ENCODE measurements at regions not wholly inside any gene's neighbourhood (a gene's known extent, or its start where the extent isn't known, plus 50 kb on each side); places are given as distances from the start of the nearest gene placed in this dataset.
"Not testable (repeated sequence)": the region's sequence is repeated elsewhere in the genome, so short reads cannot be mapped to it uniquely, and the experiment has no call there.

DNA sequence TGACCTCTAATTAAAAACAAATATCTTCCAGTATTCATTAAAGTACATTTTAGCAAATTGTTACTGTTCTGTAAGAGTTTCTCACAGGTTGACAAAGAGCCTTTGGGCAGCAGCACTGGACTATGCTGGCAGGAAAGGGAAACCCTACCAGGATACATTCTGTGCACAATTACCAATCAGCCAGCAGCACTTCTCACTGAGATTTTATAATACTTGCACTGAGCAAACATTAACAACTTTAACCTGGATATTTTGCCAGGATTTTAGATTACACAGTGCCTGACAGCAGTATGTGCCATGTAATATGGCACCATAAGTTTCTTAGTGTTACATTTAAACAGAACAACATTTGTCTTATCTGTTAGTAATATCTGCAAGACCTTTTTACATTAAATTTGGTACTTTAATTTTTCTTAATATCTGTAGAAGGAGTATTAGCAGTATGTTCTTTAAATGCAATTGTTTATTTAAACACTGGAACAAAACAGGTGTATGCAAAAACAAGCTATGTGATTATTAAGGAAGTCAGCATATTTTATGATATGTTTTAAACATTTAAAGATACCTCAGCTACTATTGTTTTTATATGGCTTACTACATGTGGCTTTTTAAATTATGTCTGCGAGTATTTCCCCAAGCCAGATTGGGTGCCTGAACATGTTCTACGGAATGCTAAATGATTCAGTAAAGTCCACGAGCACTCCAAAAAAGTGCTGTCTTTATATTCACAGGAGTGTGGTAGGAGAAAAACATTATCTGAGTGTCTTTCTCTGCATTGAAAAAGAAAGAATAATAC is 699.0 kb upstream of the LUZP2 start:
- Mint-ChIP-seq H3K4me1 (ENCODE audit: low read depth) (no peaks in the 10 kb centered on the region), H3K27ac (no peak overlapping the region), H3K36me3 (no peaks in the 10 kb centered on the region), H3K27me3 (no peaks in the 10 kb centered on the region), H3K4me3 (no peak overlapping the region), H3K9me3 (peaks cover 5% of the 10 kb centered on the region)
- POLR2A ChIA-PET: no interaction called here
- CTCF ChIA-PET: no interaction called here
- intact Hi-C loops (cut with micrococcal nuclease): no loop called here
- no peak for DNase-seq

- H3K4me3 Mint-ChIP-seq; CTCF ChIA-PET; H3K36me3 Mint-ChIP-seq; POLR2A ChIA-PET; H3K4me1 Mint-ChIP-seq (ENCODE audit: low read depth); H3K27ac Mint-ChIP-seq; H3K27me3 Mint-ChIP-seq; intact Hi-C loops (cut with micrococcal nuclease); DNase-seq: not testable (repeated sequence)
- peaks cover 14% of the 10 kb centered on the region for H3K9me3 Mint-ChIP-seq
Observed at GRCh38 chr11:23834306-23834705, 662.5 kb upstream of the LUZP2 start.

GRCh38 chr11:23836981-23837380 is 659.9 kb upstream of the LUZP2 start:
- H3K4me1 Mint-ChIP-seq (ENCODE audit: low read depth): no peaks in the 10 kb centered on the region
- peaks cover 12% of the 10 kb centered on the region for H3K9me3 Mint-ChIP-seq
- no peak for DNase-seq
- H3K36me3 Mint-ChIP-seq: no peaks in the 10 kb centered on the region
- no peak overlapping the region for H3K27ac Mint-ChIP-seq
- no peaks in the 10 kb centered on the region for H3K27me3 Mint-ChIP-seq
- POLR2A ChIA-PET: no interaction called here
- intact Hi-C loops (cut with micrococcal nuclease): no loop called here
- CTCF ChIA-PET: no interaction called here
- H3K4me3 Mint-ChIP-seq: no peak overlapping the region

DNA sequence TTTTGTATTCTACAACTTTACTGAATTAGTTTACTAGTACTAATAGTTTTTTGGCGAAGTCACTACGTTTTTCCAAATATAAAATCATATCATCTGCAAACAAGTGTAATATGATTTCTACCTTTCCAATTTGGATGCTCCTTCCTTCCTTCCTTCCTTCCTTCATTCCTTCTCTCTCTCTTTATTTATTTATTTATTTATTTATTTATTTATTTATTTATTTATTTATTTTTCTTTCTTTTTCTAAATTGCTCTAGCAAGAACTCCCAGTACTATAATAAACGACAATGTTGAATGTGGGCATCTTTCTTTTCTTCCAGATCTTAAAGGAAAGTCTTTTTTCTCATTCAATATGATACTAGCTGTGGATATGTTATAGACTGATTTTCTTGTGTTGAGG is 656.0 kb upstream of the LUZP2 start:
- H3K4me1 Mint-ChIP-seq (ENCODE audit: low read depth): no peaks in the 10 kb centered on the region
- intact Hi-C loops (cut with micrococcal nuclease): no loop called here
- H3K27me3 Mint-ChIP-seq: no peaks in the 10 kb centered on the region
- H3K4me3 Mint-ChIP-seq: no peak overlapping the region
- POLR2A ChIA-PET: no interaction called here
- no peak for DNase-seq
- no peaks in the 10 kb centered on the region for H3K36me3 Mint-ChIP-seq
- H3K9me3 Mint-ChIP-seq: peaks cover 11% of the 10 kb centered on the region
- no peak overlapping the region for H3K27ac Mint-ChIP-seq
- CTCF ChIA-PET: no interaction called here

DNA sequence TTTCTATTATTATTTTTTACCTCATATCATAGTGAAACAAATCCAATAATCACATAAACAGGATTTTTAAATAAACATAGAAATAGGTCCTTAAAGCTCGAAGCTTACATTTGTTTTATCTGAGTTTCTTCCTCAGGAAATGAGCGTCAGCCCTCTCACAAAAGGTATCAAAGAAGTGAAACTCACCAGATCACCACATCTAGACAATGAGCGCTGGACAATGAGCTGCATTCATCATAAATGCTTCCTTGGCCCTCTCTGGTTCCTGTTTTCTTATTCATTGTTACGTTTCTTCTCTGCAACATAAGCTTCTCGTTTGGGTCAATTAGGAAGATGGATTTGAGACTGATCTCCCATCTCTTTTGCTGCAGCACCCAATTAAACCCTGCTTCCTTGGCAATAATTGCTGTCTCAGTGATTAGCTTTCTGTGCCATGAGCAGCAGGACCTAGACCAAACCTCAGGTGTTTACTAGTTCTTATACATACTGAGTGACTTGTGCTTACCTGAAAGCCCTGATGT is 649.9 kb upstream of the LUZP2 start:
- DNase-seq: no peak
- Mint-ChIP-seq H3K4me1 (ENCODE audit: low read depth) (no peaks in the 10 kb centered on the region), H3K36me3 (no peaks in the 10 kb centered on the region), H3K27me3 (no peaks in the 10 kb centered on the region), H3K27ac (no peak overlapping the region), H3K4me3 (no peak overlapping the region), H3K9me3 (peaks cover 20% of the 10 kb centered on the region)
- ChIA-PET POLR2A (no interaction called here), CTCF (no interaction called here)
- intact Hi-C loops (cut with micrococcal nuclease): no loop called here

DNA sequence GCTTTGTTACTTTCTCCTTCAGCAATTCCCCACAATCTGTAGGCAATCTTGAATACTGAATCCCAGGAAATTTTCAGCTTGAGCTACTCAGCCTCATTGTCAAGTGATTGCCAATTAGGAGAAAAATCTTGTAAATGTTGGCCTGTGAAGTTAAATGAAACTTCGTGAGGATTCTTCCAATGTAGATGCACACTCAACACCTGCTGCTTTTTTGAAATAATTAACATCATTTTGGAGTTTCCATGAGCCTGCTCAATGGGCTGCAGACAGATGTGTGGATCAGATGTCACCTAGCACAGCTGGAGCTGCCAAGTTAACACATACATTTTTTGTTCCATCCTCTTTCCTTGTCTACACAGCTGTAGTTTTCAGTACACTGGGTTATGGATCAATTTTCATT is 645.6 kb upstream of the LUZP2 start:
- no peaks in the 10 kb centered on the region for H3K27me3 Mint-ChIP-seq
- POLR2A ChIA-PET: no interaction called here
- intact Hi-C loops (cut with micrococcal nuclease): no loop called here

GRCh38 chr11:23856654-23857053 is 640.2 kb upstream of the LUZP2 start:
- Mint-ChIP-seq H3K36me3 (no peaks in the 10 kb centered on the region), H3K4me3 (no peak overlapping the region), H3K27me3 (no peaks in the 10 kb centered on the region), H3K9me3 (peaks cover 12% of the 10 kb centered on the region), H3K27ac (no peak overlapping the region), H3K4me1 (ENCODE audit: low read depth) (no peaks in the 10 kb centered on the region)
- CTCF ChIA-PET: no interaction called here
- no peak for DNase-seq
- POLR2A ChIA-PET: no interaction called here
- intact Hi-C loops (cut with micrococcal nuclease): no loop called here

More for the DNA sequence above, 645.6 kb upstream of the LUZP2 start:
- H3K27ac Mint-ChIP-seq: no peak overlapping the region
- H3K4me3 Mint-ChIP-seq: no peak overlapping the region
- no peaks in the 10 kb centered on the region for H3K4me1 Mint-ChIP-seq (ENCODE audit: low read depth)
- CTCF ChIA-PET: no interaction called here
- DNase-seq: no peak
- no peaks in the 10 kb centered on the region for H3K36me3 Mint-ChIP-seq
- peaks cover 12% of the 10 kb centered on the region for H3K9me3 Mint-ChIP-seq

- Mint-ChIP-seq H3K36me3 (no peaks in the 10 kb centered on the region), H3K27ac (no peak overlapping the region), H3K9me3 (peaks cover 12% of the 10 kb centered on the region), H3K27me3 (no peaks in the 10 kb centered on the region), H3K4me1 (ENCODE audit: low read depth) (no peaks in the 10 kb centered on the region), H3K4me3 (no peak overlapping the region)
- intact Hi-C loops (cut with micrococcal nuclease): no loop called here
- ChIA-PET POLR2A (no interaction called here), CTCF (no interaction called here)
- no peak for DNase-seq
Observed at GRCh38 chr11:23859087-23859486, 637.8 kb upstream of the LUZP2 start.

GRCh38 chr11:23861615-23862014 is 635.2 kb upstream of the LUZP2 start:
- Mint-ChIP-seq H3K27ac (no peak overlapping the region), H3K4me1 (ENCODE audit: low read depth) (no peaks in the 10 kb centered on the region), H3K9me3 (peaks cover 11% of the 10 kb centered on the region), H3K36me3 (no peaks in the 10 kb centered on the region), H3K4me3 (no peak overlapping the region), H3K27me3 (no peaks in the 10 kb centered on the region)
- POLR2A ChIA-PET: no interaction called here
- intact Hi-C loops (cut with micrococcal nuclease): no loop called here
- no peak for DNase-seq
- CTCF ChIA-PET: no interaction called here

- H3K9me3 Mint-ChIP-seq: peaks cover 15% of the 10 kb centered on the region
- intact Hi-C loops (cut with micrococcal nuclease): no loop called here
- CTCF ChIA-PET: no interaction called here
- no peaks in the 10 kb centered on the region for H3K4me1 Mint-ChIP-seq (ENCODE audit: low read depth)
- no peak for DNase-seq
- H3K27ac Mint-ChIP-seq: no peak overlapping the region
- H3K4me3 Mint-ChIP-seq: no peak overlapping the region
- no peaks in the 10 kb centered on the region for H3K27me3 Mint-ChIP-seq
- POLR2A ChIA-PET: no interaction called here
- no peaks in the 10 kb centered on the region for H3K36me3 Mint-ChIP-seq
Observed at GRCh38 chr11:23865341-23865975, 631.4 kb upstream of the LUZP2 start.

DNA sequence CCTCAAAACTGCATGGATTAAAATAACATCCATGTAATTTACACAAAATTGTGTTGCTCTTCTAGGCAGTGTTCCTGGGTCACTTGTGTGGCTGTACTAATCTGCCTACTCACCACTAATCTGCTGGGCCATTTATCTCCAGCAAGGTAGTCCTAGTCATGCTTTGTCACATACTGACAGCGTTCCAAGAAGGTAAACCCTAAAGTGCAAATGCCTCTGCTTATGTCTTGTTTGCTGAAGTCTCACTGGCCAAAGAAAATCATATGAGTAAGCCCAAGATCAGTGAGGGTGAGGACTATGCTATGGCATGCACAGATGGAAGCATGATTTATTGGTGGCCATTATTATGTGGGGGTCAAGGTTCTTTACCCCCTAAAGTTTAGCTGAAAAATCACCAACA is 630.2 kb upstream of the LUZP2 start:
- Mint-ChIP-seq H3K27me3 (no peaks in the 10 kb centered on the region), H3K36me3 (no peaks in the 10 kb centered on the region), H3K27ac (no peak overlapping the region), H3K4me1 (ENCODE audit: low read depth) (no peaks in the 10 kb centered on the region), H3K9me3 (peaks cover 19% of the 10 kb centered on the region), H3K4me3 (no peak overlapping the region)
- ChIA-PET CTCF (no interaction called here), POLR2A (no interaction called here)
- DNase-seq: no peak
- intact Hi-C loops (cut with micrococcal nuclease): no loop called here

GRCh38 chr11:23869671-23870070 is 627.2 kb upstream of the LUZP2 start:
- DNase-seq: no peak
- no peak overlapping the region for H3K27ac Mint-ChIP-seq
- no peak overlapping the region for H3K4me3 Mint-ChIP-seq
- ChIA-PET CTCF (no interaction called here), POLR2A (no interaction called here)
- H3K9me3 Mint-ChIP-seq: peaks cover 21% of the 10 kb centered on the region
- no peaks in the 10 kb centered on the region for H3K4me1 Mint-ChIP-seq (ENCODE audit: low read depth)
- intact Hi-C loops (cut with micrococcal nuclease): no loop called here
- H3K36me3 Mint-ChIP-seq: no peaks in the 10 kb centered on the region
- H3K27me3 Mint-ChIP-seq: no peaks in the 10 kb centered on the region

DNA sequence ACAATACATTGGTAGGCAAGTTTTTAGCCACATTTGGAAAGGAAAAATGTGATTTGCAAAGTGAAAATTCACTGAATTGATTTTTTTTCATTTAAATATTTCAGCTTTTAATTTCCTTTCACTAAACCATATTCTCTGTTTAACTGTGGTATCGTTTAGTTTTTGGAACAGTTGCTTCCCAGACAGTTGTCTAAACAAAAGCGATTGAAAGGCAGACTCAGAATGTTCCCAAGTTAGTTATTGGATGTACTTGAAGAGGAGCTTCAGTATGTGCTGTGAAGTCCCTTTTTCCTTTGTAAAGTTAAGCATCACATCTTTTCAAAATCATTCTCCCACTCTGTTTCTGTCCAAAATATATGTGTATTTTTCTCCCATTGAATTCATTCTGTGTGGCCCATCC is 623.4 kb upstream of the LUZP2 start:
- no peak overlapping the region for H3K27ac Mint-ChIP-seq
- no peak overlapping the region for H3K4me3 Mint-ChIP-seq
- no peak for DNase-seq
- H3K4me1 Mint-ChIP-seq (ENCODE audit: low read depth): no peaks in the 10 kb centered on the region
- ChIA-PET POLR2A (no interaction called here), CTCF (no interaction called here)
- H3K9me3 Mint-ChIP-seq: peaks cover 28% of the 10 kb centered on the region
- intact Hi-C loops (cut with micrococcal nuclease): no loop called here
- no peaks in the 10 kb centered on the region for H3K36me3 Mint-ChIP-seq
- no peaks in the 10 kb centered on the region for H3K27me3 Mint-ChIP-seq
